Kasumi-1 (cell line): ENCODE measurements at regions not wholly inside any gene's neighbourhood (a gene's known extent, or its start where the extent isn't known, plus 50 kb on each side); places are given as distances from the start of the nearest gene placed in this dataset.

ENCODE experiments used
- DNase-seq, 2 experiments: peaks; one replicate each; lab custom pipeline; 2025; lab: John Stamatoyannopoulos, UW

DNA sequence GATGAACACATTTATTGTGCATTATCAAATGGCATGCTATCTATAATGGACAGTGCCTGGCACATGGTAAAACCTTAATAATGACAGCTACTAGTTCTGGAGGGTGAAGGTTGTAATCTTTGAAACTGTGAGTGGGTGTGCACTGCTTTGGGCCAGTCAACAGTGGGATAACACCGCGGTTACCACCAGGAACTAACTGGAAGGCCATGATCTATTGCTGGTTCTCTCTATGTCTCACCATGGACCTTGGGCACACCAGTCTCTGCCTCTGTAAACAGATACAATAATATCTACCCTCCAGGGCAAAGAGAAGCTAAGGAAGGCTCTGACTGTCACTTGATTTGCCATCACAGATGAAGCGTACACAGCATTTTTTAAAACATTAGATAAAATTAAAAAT lies 198.6 kb upstream of the ESRRG start:
- no peak for DNase-seq

DNA sequence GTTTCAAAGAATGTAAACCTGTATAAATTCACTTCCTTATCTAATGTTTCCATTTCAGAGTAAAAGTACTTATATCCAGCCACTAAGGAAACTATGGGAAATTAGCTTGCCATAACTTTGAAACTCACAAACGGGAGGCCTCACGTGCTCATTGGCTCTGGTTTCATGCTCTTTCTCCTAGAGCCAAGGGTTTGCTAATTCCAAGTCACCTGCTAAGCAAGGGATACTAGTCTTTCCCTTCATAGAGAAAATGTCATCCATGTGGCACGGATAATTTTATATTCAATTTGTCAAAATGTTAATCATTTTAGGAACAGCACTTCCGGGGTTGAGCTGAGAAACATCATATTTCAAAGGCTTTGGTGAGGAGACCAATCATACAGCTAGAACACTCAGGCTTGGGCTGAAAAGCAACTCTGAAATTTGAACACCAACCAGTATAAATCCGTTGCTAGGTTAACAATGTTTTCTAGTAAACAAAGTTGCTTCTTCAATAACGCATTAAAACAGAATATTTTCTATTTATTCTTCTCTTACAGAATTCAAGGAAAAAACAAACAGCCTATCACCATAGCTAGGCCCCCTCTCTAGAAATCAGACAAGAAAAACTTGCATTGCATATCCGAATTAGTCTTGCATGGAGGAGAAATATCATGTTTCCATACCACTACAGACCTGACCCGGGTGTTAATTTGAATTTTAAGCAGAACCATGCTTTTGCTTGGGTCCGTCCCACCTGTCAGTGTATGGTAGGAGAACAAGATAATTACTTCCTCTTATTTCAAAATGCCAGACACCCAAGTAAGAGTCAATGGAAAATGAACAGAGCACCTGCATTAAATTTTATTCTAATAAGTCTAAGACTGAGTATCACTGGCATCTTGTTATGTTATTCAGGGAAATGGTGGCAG lies 196.1 kb upstream of the ESRRG start:
- no peak for DNase-seq

DNA sequence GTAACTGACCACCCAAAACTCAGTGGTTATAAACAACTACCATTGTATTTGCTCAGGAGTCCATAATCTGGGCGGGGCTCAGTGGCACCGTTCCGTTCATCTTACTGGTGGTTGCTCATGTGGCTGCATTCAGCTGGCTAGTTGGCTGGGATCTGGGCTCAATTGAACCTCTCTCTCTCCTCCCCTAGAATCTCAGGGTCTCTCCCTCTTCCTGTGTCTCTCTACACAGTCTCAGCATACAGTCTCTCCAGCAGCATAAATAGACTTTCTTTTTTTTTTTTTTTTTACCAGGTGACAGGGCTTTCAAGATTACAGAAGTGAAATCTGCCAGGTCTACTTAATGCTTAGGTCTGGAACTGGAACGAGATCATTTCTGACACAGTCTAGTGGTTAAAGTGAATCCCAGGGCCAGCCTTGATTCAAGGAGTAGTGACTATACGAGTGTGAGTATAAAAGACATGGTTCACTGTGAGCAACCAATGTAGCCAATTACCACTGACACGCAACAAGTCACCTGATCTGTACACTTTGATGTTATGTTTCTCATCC lies 193.7 kb upstream of the ESRRG start:
- no peak for DNase-seq

DNA sequence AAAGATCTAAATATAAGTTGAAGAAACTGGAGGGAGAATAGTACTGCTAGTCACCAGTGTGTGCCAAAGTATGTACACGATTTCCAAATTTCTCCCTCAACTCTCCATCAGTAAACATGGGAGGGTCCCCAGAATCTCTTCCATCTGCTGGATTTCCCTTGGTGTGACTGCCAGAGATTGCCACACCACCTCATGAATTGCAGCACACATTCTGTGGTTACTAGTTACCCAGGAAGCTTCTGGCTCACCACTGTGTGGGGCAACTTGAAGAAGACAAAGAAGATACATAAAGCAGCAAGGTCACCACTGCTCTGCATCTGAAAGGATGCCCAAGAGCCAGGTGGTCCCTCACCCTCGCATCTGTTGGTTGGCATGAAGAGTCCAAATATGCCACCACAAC lies 191.7 kb upstream of the ESRRG start:
- DNase-seq: no peak

DNA sequence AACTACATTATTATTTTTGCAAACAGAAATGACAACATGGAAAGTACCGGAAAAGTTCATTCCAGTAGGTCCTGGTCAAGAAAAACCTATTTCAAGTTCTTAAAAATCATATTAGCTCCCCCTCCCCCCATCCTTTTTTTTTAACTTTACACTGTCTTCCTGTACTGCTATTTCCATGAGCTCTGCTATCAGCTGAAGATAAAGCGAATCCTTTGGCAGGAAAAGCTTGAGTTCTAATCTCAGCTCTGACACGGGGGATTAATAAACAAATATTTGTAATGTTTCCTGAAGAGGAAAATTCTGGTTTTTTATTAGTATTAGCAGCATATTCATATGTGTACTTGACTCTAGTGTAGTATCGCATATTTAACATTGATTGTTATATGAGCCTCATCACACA lies 190.7 kb upstream of the ESRRG start:
- no peak for DNase-seq

DNA sequence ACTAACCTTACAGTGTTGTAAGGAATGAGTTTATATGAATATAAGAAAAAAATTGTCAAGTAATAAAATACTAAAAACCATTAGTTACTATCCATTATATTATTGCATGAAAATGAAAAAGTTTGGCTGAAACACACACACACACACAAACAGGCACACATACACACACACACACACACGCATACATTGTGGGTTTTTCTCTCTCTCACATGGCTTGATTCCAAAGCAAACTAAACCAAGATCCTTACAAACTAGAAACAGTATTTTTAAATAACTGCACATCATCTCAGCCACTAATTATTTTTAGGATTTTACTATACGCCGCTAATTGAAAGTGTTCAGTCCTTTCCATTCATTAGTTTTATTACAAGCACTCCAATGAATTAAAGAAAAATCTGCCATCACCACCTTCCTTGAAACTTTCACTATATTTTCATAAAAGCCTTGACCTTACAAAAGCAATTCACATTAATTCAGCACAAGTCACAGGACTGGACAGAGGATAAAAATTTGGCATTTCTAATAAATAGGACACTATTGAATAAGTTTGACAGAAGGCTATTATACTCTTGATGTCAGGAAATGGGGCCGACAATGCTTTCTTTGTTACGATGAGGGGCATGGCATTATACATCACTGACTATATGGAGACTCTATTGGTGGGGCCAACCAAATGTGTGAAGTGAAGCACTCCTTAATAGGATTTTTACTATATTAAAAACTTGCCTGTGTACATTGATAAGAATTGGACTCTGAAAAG lies 187.0 kb upstream of the ESRRG start:
- DNase-seq: no peak

DNA sequence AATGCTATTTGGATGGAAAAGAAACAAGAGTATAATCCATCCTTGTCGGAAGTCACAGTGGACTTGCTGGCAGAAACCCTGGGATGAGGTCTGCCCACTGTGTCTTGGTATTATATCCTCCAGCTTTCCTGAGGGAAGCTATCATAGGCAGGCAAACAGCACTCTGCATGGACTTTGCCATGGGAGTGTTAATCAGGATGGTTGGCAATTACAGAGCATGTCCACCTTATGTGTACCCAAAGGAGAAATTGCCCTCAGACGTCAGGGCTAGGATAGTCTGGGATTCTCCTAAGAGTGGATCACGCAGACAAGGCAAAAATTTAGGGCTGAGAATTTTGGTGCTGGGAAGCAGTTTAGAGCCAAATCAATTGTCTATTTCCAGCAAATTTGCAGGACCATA lies 184.9 kb upstream of the ESRRG start:
- DNase-seq: no peak

DNA sequence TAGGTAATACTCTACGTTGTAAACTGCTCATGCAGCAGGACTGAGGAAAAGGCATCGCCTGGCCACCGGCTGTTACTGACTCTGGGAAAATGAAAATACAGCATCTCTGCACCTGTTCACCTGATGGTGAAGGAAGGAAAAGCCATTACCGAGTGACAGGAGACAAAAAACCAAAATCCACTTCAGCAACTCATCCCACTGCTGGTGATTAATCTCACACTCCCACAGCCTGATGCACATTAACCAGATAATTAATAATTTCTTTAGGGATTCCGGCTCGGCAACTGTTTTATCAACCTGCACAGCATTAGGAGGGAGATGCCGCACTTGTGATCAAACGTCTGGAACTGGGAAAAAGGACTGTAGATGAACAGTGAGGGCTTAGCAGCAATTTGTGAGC lies 183.9 kb upstream of the ESRRG start:
- DNase-seq: no peak

DNA sequence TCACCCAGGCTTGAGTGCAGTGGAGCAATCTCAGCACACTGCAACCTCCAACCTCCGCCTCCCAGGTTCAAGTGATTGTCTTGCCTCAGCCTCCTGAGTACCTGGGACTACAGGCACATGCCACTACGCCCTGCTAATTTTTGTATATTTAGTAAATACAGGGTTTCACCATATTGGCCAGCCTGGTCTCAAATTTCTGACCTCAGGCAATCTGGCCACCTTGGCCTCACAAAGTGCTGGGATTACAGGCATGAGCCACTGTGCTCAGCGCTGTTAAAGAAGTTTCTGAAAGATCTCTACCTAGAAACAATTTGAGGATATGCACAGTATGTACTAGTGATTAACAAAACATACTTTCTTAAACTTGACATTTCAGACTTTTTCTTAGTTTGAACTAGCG lies 182.6 kb upstream of the ESRRG start:
- DNase-seq: no peak

DNA sequence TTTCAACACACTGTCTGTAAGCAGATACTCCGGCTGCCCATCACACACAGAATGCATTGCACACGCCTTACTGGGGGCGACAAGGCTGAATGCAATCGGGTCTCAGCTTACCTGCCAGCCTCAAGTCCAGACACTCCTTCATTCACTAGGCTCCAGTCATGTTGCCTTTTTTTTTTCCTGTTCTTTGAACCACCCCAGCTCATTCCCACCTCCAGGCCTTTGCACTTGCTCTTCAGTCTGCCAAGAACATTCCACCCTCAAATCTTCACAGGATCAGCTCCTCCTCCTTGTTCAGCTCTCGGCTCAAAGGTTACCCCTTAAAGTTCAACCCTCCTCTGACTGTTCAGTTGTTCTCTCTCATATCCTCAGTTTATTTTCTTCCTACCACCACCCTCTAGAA lies 181.9 kb upstream of the ESRRG start:
- DNase-seq: no peak

DNA sequence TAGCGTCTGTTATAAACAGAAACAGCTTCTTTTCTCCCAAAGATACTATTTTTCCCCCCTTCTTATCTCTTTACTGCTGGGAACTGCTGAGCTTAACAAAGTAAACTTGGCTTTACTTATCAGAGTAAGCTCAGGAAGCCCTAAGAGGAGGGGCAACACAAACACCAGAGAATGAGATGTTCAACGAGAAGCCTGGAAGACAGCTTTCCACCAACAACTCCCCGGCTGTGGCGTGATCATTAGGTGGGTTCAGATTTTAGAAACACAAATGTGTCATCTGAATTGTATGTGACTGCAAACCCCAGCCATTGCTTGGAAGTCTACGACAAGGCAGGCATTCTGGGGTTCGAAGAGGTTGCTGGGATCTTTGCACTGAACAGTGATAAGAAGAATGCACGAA lies 181.2 kb upstream of the ESRRG start:
- no peak for DNase-seq

DNA sequence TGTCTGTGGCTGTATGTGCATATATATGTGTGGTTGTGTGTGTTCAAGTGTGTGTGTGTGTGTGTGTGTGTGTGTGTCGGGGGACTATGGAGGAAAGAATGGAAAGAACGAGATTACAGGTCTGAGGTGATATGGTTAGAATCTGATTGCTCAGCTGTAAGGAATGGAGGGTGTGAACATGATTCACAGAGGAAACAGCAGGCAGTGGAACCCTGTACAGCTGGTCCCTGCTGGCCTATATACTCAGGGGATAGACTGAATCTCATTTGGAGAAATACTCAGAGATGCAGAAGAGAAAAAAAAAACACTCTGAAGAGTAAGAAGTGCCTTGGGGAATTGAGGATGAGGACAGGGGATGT lies 180.1 kb upstream of the ESRRG start:
- DNase-seq: no peak

DNA sequence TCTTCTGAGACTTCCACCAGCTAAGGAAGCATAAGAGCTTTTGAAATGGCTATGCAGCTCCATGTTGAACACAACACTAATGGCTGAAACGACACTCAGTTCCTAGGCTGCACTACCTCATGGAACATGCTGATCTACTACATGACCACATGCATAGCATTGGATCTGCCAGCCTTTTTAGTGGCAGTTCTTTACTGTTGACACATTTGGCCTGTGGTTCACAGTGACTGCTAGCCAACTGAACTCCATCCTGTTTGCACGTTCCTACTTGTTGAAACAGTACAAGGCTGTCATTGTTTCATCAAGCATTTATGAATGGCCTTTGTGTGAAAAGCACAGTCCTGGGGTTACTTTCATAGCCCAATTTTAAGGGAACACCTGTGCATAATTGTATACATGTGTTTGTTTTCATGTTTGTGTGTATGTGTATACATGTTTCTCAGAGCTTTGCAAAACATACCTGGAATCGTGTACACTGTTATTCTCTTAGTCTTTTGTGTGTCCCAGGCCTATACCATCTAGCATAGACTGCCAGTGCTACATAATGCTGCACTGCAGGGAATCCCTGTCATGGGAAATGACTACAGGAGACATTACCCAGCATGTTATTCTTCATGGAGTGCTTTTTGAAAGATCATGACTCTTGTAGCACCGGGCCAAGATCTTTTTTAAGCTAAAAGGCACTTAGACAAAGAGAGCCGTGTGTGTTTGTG lies 179.6 kb upstream of the ESRRG start:
- no peak for DNase-seq

DNA sequence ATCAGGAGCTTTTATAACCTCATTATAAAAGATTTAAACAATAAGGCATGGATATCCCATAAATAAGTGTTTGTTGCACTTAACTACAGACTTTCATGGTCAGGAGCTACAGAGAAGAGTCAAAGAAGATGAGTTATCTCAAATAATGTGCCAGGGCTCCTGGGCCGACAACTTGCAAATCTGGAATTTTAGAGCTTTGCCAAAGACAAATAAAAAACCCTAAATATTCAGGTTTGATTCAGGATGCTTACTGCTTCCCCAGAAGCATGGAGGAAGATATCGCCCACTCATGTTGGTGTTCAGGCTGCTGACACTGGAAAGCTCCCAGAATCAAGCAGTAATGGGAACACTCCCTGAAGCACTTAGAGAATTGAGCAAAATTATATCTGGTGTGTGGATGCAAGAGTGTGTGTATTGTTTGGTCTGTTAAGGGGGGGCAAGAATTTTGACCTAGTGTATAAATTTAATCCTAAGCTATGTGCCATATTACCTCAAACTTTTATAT lies 176.9 kb upstream of the ESRRG start:
- no peak for DNase-seq

DNA sequence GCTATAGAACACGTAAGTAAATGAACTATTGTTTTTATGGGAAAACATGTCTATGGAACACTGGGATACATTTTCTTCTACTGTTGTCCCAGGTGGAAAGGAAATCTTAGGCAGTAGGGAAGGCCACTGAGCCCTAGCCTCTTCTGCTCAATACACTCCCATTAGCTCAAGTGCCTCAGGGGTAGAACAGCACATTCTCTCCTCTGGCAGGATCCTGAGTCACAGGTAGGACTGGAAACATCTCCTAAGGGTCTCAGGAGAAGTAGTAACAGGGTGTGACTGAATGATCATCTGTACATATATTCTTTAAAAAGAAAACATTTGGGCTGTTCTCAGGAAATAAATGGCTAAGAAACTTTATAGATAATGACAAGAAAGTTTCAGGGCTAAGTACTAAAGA lies 175.6 kb upstream of the ESRRG start:
- DNase-seq: no peak

DNA sequence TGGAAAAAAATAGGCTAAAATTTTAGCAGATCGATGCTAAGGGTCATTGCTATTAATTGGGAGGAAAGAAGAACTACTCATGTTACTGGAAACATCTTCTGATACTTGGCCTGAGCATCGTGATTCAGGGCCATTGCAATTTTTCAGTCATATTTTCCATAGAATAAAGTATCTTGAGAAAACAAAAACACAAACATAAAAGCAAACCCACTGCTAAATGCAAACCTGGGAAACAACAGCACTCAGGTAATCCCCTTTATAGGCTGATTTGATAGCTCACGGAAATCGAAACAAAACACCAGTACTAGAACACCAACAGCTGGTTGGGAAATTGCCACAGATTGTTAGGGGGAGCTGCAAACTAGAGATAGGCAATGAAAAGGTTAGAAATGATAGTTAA lies 172.9 kb upstream of the ESRRG start:
- no peak for DNase-seq

DNA sequence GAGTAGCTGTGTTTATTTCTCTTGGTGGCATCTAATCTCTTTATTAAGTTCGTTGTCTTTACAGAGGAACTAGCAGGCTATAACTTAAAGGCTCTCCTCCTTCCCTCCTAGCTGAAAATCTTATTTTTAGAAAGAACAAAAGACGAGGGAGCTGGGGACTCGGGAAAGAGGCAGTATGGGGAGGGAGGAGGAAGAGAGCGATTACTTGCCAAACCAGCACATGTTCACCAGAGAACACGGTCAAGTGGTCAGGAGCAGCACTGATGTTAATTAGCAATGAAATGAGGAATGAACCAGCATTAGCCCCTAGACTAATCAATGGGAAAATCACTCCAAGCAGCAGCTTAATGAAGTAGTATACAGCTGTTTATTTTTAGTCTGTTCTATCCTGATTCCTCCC lies 171.3 kb upstream of the ESRRG start:
- DNase-seq: no peak

DNA sequence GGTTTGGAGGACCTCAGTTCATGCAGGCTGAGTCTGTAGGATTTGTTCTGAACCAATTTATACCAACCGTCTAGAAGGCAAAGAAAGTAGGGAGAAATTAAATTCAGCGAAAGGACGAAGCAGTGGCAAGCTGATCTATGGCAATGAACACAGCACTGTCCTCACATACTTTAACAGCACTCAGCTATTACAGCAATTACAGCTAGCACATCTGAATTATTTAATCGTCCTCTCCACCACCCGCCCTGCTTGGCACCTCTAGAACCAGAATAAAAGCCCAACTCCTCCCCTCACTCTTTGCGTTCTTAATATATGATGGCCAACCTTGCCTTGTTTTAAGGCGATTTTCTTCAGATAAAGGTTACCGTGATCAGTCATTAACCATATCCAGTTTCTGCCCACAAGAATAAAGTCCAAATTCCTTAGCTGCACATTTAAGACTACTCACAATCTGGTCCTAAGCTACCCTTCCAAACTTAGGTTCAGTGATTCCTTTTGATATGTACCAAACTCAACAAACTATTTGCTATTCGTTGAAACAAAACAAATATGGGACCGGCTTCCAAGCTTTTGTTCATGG lies 169.4 kb upstream of the ESRRG start:
- DNase-seq: no peak

DNA sequence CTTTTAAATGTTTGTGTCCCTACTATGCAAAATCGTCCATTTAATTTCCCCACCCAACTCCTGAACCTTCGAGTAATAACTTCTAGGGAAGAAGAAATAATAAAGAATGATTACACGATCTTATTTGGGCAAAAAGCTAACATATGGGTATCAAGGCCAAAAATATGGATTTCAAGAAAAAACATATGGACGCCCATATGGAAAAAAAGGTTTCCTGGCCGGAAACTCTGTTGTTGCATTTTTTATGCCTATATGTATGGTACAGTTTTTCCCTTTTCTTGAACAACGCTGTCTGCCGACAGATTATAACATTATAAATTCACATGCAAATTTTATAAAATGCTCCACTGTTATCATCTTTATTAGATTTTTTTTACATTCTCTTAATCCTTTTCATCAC lies 167.6 kb upstream of the ESRRG start:
- no peak for DNase-seq

DNA sequence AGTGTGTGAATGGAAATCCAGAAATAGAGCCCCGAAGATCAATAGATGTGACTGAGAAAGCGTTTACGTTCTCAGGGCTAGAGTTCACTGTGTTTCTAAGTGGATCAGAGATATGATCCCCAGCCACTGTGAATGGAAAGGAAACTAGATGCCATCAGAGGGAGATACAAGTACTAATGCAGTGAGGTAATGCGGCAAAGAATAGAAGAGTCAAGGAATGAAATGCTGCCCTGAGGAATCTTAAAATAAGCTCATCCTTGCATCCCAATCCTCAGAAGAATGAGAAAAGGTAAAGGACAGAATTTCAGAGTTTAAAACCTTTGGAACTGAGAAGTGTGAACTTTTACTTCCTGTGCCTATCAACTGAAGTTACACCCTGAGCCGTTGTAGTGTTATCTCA lies 165.5 kb upstream of the ESRRG start:
- DNase-seq: no peak

DNA sequence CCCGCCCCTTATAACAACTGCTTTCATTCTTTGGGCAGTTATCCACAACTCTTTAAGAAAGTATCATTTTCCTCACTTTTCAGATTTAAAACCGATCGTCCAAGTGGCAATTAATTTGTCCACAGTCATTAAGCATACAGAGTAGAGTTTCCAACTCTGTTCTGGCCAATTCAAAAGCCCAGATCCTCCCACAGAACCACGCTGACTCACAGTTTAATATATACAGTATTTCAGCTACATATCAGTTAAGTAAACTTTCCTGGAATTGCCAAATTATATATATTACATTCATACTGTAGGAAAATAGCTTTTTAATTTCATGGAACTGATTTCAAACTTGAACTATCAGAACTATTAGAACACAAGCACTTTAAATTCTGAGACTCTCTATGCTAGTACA lies 163.8 kb upstream of the ESRRG start:
- DNase-seq: no peak

DNA sequence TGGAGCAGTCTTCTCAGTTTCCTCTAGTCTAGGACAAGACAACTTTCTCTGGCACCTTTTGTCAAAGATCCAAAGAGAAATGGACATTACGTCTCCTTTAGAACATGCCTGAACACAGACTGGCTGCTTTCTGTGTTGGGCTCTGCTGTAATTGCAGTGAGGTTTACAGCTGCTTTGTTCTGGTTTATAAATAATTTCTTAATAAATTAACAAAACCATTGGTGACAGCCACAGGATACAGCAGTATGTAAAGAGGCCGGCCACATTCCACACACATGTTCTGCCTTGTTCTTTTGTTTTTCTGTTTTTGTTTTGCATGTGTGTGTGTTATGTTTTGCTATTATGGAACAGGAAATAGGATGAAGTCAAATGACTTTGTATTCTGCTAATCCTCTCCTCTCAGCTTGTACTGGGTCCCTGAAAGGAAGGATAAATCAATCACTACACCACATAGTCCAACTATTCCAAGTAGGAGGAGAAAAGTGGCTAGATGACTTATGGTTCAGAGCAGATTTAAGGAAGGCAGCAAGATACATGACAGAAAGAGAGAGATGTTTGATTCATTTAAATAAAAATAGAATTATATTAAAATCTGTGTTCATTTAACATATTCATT lies 161.5 kb upstream of the ESRRG start:
- no peak for DNase-seq
